ENCODE measurements at regions not wholly inside any gene's neighbourhood (a gene's known extent, or its start where the extent isn't known, plus 50 kb on each side); places are given as distances from the start of the nearest gene placed in this dataset.

DNA sequence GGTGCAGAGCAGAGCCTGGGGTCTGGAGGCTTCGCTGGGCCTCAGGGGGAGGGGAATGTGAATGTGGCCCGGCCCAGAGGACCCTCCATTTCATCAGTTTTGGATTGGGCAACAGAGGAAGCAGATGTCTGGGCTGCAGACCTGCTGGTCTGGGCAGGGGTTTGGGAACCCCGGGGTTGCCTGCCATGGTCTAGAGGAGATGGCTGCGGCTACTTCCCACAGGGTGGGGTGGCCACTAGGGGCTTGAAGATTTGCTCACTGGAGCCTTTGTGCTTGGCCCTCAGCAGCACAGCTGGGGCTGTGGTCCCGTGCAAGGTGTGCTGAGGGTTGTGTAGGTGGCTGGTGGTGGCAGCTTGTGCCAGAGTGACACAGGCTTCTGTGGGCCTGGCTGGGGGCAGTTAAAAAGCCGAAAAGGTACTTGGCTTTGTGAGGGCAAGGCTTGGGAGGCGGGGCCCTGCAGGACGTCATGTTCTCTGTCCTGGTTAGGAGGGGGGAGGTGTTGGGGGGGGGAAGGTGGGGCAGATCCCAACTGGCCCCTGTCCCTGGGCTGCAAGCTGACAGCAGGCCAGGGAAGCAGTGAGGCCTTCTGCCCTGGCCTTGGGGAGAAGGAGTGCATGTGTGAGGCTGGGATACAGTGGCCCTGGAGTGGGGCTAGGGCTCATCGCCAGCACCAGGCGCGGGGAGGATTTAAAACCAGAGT lies 98.0 kb downstream of the KPNA2 start:
- TF ChIP-seq POLR2A (IDR thresholded peaks at IDR 0.05; ENCODE audit: low read depth, low read length) (no peak), PAX5 (IDR thresholded peaks at IDR 0.05; ENCODE audit: insufficient read depth, low read length, severe bottlenecking) (no peak), POLR2AphosphoS5 (IDR thresholded peaks at IDR 0.05; ENCODE audit: low read depth, low read length) (no peak), TAF1 (IDR thresholded peaks at IDR 0.05; ENCODE audit: low read depth, low read length) (no peak), SPI1 (IDR thresholded peaks at IDR 0.05; ENCODE audit: low read depth, low read length) (no peak)
